ENCODE measurements at regions not wholly inside any gene's neighbourhood (a gene's known extent, or its start where the extent isn't known, plus 50 kb on each side); places are given as distances from the start of the nearest gene placed in this dataset.

DNA sequence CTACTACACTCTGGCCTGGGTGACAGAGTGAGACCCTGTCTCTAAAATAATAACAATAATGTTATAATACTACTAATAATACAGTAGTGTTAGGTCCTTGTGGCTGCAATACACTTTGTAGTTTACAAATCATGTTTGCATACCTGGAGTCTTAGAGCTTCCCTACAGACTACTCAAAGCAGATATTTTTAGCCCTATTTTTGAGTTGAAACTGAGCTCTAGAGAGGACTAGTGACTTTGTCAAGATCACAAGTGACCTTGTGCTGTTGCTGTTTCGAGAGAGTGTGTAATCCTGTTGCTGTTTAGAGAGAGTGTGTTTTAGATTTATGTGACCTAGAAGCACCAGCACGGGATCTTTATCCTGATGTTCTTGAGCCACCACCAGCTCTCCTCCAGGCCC is 105.3 kb upstream of the RNU6-1 start:
- no peak for DNase-seq (ENCODE audit: low spot score)
- Mint-ChIP-seq H3K36me3 (peaks cover 6% of the 10 kb centered on the region), H3K27ac (peak overlapping the region; percentile 100), H3K4me3 (no peak overlapping the region), H3K4me1 (peaks cover 57% of the 10 kb centered on the region), H3K9me3 (peaks cover 9% of the 10 kb centered on the region), H3K27me3 (ENCODE audit: insufficient read depth, low read depth) (peaks cover 5% of the 10 kb centered on the region)
- no peaks in the 10 kb centered on the region for H3K36me3 ChIP-seq
- no peaks in the 10 kb centered on the region for H3K27me3 ChIP-seq
- no peak overlapping the region for H3K9ac ChIP-seq
- peak overlapping the region; percentile 0 for H2AFZ ChIP-seq (replicated peaks)
- H3K4me1 ChIP-seq: peaks cover 31% of the 10 kb centered on the region
- H3K79me2 ChIP-seq (ENCODE audit: low read depth): no peaks in the 10 kb centered on the region
- no peak overlapping the region for H3K4me2 ChIP-seq
- H3F3A ChIP-seq (ENCODE audit: low read depth): peaks cover 13% of the 10 kb centered on the region
- TF ChIP-seq, protein P1, sequence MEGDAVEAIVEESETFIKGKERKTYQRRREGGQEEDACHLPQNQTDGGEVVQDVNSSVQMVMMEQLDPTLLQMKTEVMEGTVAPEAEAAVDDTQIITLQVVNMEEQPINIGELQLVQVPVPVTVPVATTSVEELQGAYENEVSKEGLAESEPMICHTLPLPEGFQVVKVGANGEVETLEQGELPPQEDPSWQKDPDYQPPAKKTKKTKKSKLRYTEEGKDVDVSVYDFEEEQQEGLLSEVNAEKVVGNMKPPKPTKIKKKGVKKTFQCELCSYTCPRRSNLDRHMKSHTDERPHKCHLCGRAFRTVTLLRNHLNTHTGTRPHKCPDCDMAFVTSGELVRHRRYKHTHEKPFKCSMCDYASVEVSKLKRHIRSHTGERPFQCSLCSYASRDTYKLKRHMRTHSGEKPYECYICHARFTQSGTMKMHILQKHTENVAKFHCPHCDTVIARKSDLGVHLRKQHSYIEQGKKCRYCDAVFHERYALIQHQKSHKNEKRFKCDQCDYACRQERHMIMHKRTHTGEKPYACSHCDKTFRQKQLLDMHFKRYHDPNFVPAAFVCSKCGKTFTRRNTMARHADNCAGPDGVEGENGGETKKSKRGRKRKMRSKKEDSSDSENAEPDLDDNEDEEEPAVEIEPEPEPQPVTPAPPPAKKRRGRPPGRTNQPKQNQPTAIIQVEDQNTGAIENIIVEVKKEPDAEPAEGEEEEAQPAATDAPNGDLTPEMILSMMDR (IDR thresholded peaks at IDR 0.05): no peak
- no peak for TF ChIP-seq EZH2 (IDR thresholded peaks at IDR 0.05)
- H3K9me3 ChIP-seq (ENCODE audit: low read depth): no peaks in the 10 kb centered on the region
- H4K20me1 ChIP-seq (ENCODE audit: low read depth): no peaks in the 10 kb centered on the region
- no peak overlapping the region for H3K27ac ChIP-seq
- no peak overlapping the region for H3K4me3 ChIP-seq

DNA sequence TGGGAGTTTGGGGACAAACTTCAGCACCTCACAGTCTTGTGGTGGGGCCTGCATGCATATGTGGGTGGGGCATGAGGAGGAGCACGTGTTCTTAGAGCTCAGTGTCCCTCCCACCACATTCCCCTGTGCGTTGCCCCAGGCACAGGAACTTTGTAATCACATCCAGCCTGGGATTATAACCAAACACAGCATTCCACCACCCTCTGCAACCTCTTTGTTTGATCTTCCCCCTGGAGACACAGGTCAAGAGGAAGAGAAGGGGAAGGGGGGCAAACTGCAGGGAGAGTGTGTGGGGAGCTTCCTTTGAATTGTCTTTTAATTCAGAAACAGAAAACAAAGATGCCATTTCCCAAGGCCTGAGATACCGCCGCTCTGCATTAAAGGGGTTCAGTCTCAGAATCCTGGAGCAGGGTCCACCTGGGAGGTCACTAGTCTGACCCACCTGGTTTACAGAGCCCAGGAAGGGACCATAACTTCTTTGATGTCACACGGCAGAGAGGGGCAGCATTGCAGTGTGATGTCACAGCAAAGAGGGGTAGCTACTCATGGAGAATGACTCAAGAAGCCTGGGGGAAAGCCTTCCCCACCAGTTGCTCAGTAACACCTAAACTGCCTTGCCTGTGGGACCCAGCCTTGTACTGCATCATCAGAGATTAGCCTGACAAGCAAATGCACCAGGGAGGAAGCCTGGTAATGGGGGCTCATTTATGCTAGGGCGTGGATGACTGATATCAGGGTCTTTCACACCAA is 106.3 kb upstream of the RNU6-1 start:
- DNase-seq (ENCODE audit: low spot score): peak; percentile 64
- Histone ChIP-seq H3K4me2 (peak overlapping the region; percentile 15), H3K4me3 (no peak overlapping the region), H3K9me3 (ENCODE audit: low read depth) (no peaks in the 10 kb centered on the region), H2AFZ (replicated peaks) (peak overlapping the region; percentile 0), H3K36me3 (no peaks in the 10 kb centered on the region), H3K9ac (no peak overlapping the region), H3K27me3 (no peaks in the 10 kb centered on the region), H3K4me1 (peaks cover 31% of the 10 kb centered on the region), H3F3A (ENCODE audit: low read depth) (peaks cover 13% of the 10 kb centered on the region), H3K27ac (peak overlapping the region; percentile 72), H3K79me2 (ENCODE audit: low read depth) (no peaks in the 10 kb centered on the region), H4K20me1 (ENCODE audit: low read depth) (no peaks in the 10 kb centered on the region)
- H3K9me3 Mint-ChIP-seq: peaks cover 8% of the 10 kb centered on the region
- peaks cover 12% of the 10 kb centered on the region for H3K36me3 Mint-ChIP-seq
- H3K4me1 Mint-ChIP-seq: peaks cover 57% of the 10 kb centered on the region
- no peak for TF ChIP-seq EZH2phosphoT487 (IDR thresholded peaks at IDR 0.05)
- TF ChIP-seq EZH2 (IDR thresholded peaks at IDR 0.05): no peak
- TF ChIP-seq, protein P1 (IDR thresholded peaks at IDR 0.05): no peak
- peak overlapping the region; percentile 75 for H3K4me3 Mint-ChIP-seq
- H3K27ac Mint-ChIP-seq: peak overlapping the region; percentile 100
- peaks cover 5% of the 10 kb centered on the region for H3K27me3 Mint-ChIP-seq (ENCODE audit: insufficient read depth, low read depth)

DNA sequence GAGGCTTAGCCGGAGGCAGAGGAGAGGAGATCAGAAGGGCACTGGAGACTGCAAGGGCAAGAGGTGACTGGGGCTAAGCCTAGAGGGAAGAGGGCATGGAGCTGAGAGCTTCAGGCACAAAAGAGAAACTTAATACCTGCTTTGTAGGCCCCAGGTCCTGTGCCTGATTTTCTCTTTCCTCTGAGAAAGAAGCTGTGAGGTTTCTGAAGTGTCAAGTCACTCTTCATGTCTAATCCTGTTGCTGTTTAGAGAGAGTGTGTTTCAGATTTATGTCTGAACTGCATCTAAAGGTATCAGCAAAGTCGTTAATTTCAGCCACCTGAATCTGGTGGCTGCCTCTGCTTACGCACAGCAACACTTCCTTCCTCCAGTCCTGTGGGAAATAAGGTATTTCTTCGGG is 106.9 kb upstream of the RNU6-1 start:
- H3K9ac ChIP-seq: no peak overlapping the region
- peak overlapping the region; percentile 15 for H3K4me2 ChIP-seq
- peak overlapping the region; percentile 75 for H3K4me3 Mint-ChIP-seq
- H3K9me3 ChIP-seq (ENCODE audit: low read depth): no peaks in the 10 kb centered on the region
- peaks cover 14% of the 10 kb centered on the region for H3K36me3 Mint-ChIP-seq
- no peaks in the 10 kb centered on the region for H3K79me2 ChIP-seq (ENCODE audit: low read depth)
- H3K36me3 ChIP-seq: no peaks in the 10 kb centered on the region
- DNase-seq (ENCODE audit: low spot score): no peak
- H4K20me1 ChIP-seq (ENCODE audit: low read depth): no peaks in the 10 kb centered on the region
- H3F3A ChIP-seq (ENCODE audit: low read depth): peaks cover 13% of the 10 kb centered on the region
- H3K27ac ChIP-seq: peak overlapping the region; percentile 72
- peak overlapping the region; percentile 100 for H3K27ac Mint-ChIP-seq
- peak overlapping the region; percentile 64 for H2AFZ ChIP-seq (replicated peaks)
- no peak overlapping the region for H3K4me3 ChIP-seq
- H3K9me3 Mint-ChIP-seq: peaks cover 3% of the 10 kb centered on the region
- peaks cover 31% of the 10 kb centered on the region for H3K4me1 ChIP-seq
- H3K27me3 Mint-ChIP-seq (ENCODE audit: insufficient read depth, low read depth): peaks cover 5% of the 10 kb centered on the region
- no peak for TF ChIP-seq EZH2phosphoT487 (IDR thresholded peaks at IDR 0.05)
- TF ChIP-seq, protein P1 (IDR thresholded peaks at IDR 0.05): no peak
- no peak for TF ChIP-seq EZH2 (IDR thresholded peaks at IDR 0.05)
- H3K27me3 ChIP-seq: no peaks in the 10 kb centered on the region
- peaks cover 54% of the 10 kb centered on the region for H3K4me1 Mint-ChIP-seq
